ENCODE measurements at regions not wholly inside any gene's neighbourhood (a gene's known extent, or its start where the extent isn't known, plus 50 kb on each side); places are given as distances from the start of the nearest gene placed in this dataset.
A peak's percentile ranks its signal among the peaks of the same experiment; 100 is the strongest.

DNA sequence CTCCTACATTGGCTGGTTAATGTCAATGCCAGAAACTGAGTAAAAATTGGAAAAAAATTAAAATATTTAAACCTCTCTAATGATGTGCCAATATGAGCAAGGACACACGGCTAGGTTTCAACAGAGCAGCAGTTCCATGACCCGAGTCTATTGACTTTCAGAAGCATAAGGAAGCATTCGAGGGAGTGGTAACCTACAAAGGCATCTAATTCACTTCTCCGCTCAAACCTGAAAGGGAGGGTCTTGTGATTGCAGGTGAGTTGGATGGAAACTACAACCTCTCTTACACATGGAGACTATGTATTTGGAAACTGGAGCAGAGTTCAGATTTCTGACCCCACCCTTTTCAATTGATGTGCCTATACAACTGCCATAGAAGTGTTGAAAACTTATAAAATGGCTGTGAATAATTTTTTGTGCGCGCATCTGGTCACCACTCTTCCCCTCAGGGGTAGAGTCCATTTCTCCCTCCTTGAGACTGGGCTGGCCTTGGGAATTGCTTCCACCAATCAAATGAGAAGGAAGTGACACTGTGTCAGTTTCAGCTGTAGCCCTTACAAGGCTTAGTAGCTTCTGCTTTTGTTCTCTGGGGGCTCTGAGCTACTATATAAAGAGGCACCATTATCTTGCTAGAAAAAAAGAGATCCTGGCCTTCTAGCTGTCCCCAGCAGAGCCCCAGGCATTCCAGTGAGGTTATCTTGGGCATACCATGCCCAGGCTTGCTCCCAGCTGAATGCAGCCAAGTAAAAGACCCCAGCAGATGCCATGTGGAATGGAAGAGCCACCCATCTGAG, 278.0 kb downstream of the EPHA4 start:
- FAIRE-seq: no peak
- DNase-seq (ENCODE audit: low spot score): no peak

DNA sequence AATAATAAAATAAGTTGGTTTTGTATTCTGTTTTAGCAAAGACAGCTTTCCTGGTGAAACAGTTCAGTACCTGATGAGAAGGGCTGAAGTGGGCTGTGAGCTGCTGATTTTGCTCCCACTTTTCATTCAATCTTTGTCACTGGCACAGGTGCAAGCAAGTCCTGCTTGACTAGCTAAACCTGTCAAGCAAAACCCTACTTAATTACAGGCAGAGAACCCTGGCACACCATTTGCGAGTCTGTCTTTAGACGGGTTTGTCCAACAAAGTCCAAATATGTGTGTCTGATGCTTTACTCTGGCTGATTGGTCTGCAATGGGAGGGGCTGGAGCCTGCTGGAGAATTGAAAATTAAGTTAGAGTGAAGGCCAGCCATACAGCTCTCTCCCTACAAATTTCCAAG, 267.2 kb downstream of the EPHA4 start:
- no peak for DNase-seq (ENCODE audit: low spot score)
- no peak for FAIRE-seq

DNA sequence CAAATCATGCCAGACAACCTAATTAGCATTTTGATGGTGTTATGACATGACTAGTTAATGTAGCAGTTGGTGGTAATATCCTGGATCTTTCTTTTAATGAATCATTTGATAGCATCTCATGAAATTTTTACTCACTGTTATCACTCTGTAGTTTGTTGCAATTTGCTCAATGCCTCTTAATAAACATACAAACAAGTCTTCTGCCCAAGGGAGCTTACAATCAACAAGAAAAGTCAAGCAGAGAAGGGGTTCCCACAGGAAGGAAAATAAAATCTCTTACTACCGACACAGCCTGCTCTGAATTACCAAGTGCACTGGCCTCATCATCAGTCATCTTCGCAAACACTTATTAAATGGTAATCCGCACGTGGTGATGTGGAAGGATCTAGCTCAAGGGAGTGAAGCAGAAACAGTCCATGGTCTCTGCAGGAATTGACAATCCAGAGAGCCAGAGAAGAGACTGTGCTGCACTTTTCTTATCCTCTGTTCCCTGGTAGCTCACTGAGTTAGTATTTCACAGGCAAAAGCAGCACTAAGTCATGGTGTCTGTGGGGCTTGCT, 263.5 kb downstream of the EPHA4 start:
- no peak for FAIRE-seq
- no peak for DNase-seq (ENCODE audit: low spot score)

DNA sequence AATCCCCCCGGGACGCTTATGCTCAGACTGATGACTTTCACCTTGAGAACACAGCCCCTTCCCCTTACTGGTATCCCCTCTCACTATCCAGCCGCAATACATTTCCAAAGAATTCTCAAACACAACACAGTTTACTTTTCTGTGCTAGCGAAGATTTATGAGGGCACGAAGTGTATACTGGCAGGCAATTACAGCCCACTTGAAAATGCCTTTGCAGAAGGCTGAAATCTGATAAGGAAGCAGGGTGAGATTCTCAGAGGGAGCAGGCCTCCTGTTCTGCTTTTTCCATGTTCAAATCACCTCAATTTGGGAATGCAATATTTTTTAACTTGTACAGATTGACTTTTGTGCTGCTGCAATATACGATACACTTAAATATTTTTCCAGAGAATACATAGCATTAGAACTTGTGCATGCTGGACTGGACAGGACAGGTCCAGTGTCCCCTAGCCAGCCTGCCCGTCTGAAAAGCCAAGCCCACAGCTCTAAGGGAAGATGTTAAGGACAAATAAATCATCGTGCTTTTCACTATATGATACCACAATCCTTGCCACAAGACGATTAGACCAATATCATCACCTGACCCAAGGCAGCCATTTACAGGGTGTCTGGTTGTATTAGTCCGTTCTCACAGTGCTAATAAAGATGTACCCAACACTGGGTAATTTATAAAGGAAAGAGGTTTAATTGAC, 262.1 kb downstream of the EPHA4 start:
- no peak for FAIRE-seq
- DNase-seq (ENCODE audit: low spot score): no peak

DNA sequence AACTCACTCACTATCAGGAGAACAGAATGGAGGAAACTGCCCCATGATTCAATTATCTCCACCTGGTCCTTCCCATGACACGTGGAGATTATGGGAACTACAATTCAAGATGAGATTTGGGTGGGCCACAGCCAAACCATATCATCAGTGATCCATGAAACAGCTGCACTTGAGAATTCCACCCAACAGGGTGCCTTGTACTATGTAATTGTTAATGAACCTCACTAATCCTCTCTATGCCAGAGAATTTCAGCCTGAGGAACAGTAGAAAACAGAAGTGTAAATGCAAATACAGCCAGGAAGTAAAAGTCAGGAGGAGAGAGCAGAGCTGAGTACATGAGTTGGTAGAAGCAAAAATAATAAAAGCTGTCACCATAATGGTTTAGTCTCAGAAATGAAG, 261.4 kb downstream of the EPHA4 start:
- DNase-seq (ENCODE audit: low spot score) (no peak), FAIRE-seq (no peak)

DNA sequence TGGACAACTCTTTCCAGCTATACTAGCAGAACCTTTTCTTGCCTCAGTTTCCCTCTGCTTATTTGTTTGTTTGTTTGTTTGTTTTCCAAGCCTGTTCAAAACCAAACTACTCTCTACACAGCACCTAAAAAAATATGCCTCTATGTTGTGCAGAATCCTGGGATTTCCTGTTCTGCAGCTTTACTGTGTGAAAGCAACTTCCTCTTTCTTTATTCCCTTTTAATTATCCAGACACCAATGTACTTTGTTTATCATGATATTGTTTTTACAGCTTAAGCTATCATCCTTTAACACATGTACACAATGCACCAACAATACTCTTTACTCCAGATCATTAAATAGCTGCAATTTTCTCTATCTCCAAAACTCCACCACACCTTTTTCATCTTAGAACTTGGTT, 259.5 kb downstream of the EPHA4 start:
- no peak for DNase-seq (ENCODE audit: low spot score)
- no peak for FAIRE-seq

DNA sequence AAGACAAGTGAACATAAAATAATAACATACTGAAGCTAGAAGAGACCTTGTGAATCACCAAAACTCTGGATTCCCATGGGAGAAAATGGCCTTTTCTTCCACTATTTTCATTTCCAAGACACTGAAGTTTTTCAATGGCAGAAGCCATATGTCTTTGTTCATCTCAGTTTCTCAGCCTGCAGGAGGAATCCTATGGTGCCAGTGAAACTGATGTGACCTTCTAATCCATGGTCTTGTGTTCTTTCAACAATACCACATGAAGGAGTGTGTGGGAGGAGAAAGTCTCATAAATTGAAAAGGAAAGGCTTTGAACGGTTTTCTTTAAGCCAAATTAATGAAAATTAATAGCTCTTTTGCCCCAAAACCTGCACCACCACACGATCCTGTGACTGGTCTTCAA, 257.3 kb downstream of the EPHA4 start:
- no peak for FAIRE-seq
- DNase-seq (ENCODE audit: low spot score): no peak

DNA sequence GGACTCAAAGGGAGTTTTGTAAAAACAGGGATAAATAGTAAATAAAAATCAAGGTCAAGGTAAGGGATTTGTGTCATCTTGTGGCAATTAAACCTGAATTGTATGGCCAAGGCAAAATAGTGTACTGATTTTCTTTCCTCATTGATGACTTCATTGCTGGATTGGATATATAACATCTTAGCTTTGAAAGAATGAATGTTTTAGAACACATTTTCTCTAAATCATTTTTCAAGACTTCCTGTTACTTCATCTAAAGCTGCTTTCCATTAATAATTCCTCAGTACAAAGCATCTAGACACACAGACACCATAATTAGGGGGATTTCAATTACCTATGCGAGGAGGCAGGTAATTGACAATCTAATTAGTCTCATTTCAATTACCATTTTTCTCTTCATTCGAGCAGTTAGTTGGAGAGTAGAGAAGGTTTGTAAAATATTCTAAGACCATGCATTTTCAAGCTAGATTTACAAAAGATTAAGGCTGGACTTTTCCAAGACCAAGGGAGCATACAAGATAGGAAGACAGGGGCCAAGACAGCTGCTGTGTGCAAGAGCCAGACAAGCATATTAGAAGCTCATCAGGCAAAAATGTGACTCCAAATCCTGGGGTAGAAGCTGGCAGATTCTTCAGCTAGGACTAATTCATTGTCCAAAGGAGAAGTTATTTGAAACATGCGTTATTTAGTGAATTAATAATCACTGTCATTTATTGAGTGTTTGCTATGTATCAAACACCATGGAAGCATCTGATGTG, 253.6 kb downstream of the EPHA4 start:
- FAIRE-seq: no peak

DNA sequence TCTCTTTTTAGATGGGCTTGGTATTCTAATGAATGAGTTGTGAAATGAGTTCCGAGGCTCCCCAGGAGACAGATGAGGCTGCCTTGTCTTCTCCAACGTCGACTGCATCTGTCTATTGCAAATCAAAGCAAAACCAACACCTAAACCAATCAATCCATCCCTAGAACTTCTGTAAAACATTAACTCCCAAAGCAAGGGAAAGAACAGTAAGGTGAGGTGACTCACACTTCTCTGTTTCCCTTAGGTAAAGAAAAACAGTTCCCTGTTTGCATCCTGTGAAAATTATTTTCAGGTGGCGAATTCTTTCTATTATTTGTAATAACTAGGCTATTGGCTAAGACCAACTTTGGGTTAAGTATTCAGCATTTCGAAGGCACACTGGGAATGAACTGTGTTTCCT, 249.4 kb downstream of the EPHA4 start:
- no peak for DNase-seq (ENCODE audit: low spot score)
- no peak for FAIRE-seq

More for the DNA sequence above, 253.6 kb downstream of the EPHA4 start:
- DNase-seq (ENCODE audit: low spot score): no peak

DNA sequence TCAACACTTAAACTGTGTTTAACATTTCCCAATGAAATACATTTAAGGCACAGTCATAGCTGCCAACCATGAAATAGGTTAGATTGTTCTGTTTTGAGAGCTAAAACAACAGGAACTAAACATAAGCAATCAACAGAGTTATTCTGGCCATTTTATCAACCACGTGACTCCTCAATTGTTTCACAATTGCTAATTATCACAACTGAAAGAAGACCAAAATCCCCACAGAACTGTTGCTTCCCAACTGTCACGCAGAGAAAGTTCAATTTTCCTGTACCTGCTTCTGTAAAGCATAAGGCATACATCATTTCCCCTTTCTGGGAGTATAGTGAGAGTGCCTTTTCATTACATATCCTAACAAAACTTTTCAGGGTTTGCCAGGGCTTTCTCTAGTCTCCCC, 248.6 kb downstream of the EPHA4 start:
- FAIRE-seq: no peak
- DNase-seq (ENCODE audit: low spot score): no peak

DNA sequence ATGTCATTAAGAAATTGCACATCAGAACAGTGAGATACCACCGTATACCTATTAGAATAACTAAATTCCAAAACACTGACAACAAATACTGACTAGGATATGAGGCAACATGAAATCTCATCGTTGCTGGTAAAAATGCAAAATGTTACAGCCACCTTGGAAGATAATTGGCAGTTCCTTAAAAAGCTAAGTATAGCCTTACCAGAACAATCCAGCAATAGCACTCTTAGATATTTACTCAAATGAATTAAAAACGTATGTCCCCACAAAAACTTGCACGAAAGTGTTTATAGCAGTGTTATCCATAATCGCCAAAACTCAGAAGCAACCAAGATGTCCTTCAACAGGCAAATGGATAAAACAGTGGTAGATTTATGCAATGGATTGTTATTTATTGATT, 241.7 kb downstream of the EPHA4 start:
- DNase-seq (ENCODE audit: low spot score): no peak

DNA sequence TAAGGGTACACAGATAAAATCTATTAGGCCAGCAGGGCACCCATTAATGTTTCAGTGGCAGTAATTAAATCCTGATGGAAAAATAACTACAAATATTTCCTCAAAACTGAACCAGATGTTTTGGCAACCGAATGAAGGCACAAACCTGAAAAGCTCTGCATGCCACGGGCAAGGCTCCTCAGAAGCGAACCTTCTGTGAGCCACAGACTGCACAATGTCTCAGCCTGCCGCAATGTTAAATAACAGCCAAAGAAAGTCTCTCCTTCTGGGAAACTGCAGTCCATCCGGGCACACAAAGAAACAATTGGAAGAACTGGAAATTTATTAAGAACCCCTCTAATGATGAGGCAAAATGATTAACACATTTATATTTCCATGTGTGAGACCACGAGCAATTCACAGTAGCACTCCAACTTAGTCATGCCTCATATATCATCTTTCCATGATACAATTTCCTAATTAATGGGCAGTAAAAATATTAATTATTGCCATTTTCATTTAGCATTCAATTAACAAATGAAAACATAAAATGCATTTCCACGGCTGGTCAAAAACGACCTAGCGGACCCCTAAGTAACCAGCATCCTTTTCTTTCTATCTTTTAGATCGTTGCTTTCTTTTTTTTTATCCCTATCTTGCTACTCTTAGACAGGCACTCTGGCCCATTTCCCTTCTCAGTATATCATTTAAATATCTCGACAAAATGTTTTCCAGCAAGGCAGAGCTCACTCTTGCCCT, 237.5 kb downstream of the EPHA4 start:
- no peak for FAIRE-seq
- no peak for DNase-seq (ENCODE audit: low spot score)

More for the DNA sequence above, 241.7 kb downstream of the EPHA4 start:
- FAIRE-seq: no peak

DNA sequence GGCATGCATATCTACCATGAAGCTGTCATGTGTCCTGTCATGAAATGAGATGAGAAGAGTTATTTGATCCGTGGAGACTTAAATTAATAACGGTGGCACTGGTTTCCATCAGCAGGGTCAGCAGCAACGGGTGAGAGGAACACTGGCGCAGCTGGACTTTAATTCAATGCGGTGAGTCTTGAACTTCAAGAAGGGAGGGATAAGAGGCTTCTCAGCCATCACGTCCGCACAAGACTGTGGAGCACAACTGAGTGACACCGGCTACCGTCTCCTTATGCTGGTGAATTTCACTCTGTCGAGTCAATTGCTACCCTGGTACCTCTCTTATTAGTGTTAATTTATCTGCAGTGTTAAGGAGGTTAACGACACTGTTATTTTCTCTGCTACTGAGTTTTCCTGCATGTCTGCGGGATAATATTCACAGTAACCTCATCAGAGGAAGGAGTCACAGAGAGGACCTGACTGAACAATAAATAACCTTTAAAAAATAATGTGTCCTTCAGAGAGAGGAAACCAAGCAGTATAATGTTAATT, 236.8 kb downstream of the EPHA4 start:
- no peak for DNase-seq (ENCODE audit: low spot score)
- FAIRE-seq: no peak

DNA sequence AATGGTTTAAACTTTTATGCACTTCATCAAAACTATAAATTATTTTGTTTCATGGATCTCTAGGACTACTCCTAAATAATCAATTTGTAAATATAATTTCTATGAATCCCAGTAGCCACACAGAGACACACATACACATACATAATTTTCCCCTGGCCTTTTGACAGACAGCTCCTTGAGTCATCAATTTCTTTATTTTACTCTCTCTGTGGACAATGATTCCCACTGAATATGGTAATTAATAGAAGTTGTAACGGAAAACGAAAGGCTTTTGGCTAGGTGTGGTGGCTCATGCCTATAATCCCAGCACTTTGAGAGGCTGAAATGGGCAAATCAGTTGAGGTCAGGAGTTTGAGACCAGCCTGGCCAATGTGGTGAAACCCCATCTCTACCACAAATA, 235.1 kb downstream of the EPHA4 start:
- FAIRE-seq (no peak), DNase-seq (ENCODE audit: low spot score) (no peak)

DNA sequence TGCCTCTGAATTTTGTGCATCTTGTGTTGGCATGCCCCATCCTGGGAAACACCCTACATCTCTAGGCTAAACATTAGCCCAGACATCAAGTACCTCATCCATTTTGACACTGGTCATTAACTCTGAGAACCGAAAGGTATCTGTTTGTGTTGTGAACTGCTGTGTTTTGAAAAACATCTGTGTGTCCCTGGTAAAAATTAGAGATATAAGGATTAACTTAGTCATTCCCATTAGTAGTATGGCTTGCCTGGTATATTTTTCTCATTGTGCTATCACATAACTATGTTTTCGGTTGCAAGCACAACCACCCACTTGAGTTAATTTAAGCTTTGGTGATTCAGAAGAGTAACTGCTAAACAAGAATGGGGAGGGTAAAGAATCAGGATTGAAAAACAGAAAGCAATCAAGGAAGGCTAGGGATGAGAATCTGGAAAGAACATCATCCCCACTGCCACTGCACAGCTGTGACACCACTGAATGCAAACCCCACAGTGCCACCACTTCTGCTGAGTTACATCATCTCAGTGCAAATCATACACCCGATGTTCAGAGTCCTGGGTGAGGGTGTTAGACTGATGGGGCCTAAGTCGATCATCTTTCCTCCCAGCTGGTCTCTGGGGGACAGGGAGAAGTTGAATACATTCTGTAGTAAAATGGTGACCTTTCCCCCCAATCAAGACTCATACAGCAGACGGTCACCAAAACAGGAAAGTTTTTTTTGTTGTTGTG, 234.0 kb downstream of the EPHA4 start:
- DNase-seq (ENCODE audit: low spot score) (no peak), FAIRE-seq (no peak)

DNA sequence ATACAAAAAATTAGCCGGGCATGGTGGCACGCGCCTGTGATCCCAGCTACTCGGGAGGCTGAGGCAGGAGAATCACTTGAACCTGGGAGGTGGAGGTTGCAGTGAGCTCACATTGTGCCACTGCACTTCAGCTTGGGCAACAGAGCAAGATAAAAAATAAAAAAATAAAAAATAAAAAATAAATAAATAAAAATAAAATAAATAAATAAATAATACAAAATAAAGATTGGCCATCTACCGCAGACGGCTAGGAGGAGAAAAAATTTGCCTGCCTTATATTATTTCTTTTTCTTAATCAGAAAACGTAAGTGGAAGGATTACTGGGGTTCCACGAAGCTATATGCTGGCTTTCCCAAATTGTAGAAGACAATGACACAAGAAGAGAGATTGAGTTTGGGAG, 229.7 kb downstream of the EPHA4 start:
- no peak for FAIRE-seq
- DNase-seq (ENCODE audit: low spot score): no peak

DNA sequence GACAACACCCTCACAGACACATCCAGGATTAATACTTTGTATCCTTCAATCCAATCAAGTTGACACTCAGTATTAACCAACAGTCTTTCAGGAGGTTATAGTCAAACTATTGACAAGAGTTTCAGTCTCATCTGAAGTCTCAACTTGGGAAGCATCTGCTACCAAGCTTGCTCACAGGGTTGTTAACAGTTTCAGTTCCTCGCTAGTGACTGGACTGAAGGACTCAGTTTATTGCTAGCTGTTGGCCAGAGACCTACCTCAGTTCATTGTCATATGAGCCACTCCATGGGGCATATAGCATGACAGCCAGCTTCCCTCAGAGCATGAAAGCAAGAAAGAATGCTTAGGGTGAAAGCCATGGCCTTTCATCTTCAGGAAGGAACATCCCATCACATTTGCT, 228.6 kb downstream of the EPHA4 start:
- no peak for FAIRE-seq

DNA sequence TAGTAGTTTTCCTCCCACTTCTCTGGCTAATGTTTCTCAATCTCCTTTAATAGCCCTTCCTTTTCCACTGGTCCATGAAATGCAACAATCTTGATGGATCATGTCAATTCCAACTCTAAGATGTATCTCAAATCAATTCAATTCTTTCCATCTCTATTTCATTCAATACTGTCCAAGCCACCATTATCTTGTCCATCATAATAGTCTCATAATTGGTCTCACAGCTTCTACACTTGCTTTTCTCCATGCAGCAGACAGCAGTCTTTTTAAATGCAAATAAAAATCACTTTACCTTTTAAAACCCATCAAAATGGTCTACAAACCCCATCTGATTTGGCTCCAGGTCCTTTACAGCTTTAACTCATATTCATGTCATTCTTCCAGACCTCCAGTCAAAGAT, 226.6 kb downstream of the EPHA4 start:
- DNase-seq (ENCODE audit: low spot score) (no peak), FAIRE-seq (no peak)

More for the DNA sequence above, 228.6 kb downstream of the EPHA4 start:
- no peak for DNase-seq (ENCODE audit: low spot score)

DNA sequence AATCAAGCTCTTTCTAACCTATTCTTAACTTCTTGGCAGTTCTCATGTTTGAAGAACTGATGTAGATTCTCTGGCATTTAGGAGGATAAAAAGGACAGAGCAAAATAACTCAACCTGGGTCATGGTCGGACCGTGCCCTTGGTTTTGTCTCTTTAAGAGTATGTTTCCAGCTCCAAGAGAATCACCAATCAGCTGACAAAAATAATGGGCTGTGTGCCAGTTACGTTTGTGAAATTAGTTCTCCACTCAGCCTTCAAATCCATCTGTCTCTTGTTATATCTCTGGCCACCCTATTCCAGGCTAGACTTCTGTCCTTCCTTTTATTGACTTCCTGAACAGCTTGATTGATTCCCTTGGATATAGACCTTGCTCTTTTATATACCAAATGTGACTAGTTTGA, 225.7 kb downstream of the EPHA4 start:
- DNase-seq (ENCODE audit: low spot score): no peak
- no peak for FAIRE-seq

DNA sequence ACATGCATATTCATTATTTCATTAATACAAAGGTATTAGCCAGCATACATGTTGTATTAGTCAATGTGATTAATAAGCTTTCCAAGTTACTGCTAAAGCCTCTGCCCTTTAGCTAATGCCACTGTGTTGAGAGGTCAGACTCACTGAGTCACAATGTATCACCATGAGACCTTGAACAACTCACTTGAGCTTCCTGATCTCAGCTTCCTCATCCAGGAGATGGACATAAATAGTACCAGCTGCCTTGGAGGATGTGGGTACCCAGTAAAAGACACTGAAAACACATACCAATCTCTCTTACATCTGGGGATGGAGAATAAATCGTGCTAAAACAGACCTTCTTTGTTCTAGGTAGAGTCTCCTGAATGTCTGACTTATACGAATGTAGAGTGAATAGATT, 224.6 kb downstream of the EPHA4 start:
- DNase-seq (ENCODE audit: low spot score): peak; percentile 8
- FAIRE-seq: no peak
